NCI-H345 (cell line): ENCODE measurements at regions not wholly inside any gene's neighbourhood (a gene's known extent, or its start where the extent isn't known, plus 50 kb on each side); places are given as distances from the start of the nearest gene placed in this dataset.
"Not testable (repeated sequence)": the region's sequence is repeated elsewhere in the genome, so short reads cannot be mapped to it uniquely, and the experiment has no call there.

Experiments used
- DNase-seq: peaks from one replicate; lab custom pipeline; 2025; lab: John Stamatoyannopoulos, UW

- no peak for DNase-seq
These were observed 405.4 kb downstream of the PTPRC start for GRCh38 chr1:199044191-199044590.

DNA sequence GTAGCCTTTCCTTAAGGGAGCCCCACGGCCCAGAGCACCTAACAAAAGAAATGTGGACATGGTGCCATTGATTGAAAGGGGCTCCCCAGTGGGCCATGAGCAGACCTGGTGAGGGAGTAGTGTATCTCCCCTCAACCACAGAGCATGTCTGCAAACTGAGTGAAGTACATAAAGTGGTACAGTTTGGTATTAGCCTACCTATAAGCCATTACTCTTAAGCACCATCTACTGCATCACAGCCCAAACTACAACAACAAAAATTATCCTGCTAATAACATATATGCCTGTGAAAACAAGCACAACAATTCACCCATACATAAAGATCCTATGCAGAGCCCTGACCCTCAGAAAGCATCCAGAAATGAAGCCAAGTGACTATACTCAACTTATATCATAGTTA lies 407.8 kb downstream of the PTPRC start:
- no peak for DNase-seq

DNA sequence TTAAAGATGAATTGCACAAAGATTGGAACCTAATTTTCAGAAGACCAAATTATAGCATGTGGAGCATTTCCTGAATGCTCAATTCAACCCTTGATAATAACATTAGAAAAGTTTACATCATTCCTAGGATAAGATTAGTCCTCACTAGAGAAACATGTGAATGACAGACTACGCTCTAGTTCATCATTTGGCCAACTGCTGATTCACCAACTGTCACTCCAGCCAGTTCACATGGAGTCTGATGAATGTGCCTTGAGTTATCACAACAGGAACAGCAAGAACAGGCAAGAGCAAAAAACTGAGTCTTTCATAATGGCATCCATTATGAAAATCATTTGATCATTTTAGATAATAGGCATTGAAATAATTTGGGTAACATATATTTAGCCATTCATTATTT lies 415.9 kb downstream of the PTPRC start:
- DNase-seq: no peak

DNA sequence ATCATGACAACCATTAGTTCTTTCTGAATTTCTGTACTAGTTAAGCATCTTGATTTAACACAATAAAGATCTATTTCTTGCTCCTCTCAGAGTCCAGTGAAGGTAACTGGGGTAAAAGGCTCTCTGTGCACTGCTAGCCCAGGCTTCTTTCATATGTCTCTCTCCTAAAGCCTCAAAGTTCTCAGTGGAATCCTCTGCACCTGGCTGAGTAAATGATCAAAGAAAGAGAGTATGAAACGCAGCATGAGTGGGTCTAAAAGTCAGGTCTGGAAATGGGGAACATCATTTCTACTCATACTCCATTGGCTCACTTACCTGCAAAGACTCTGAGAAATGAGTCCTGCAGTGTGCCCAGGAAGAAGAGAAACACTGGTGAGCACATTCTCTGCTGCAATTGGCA lies 418.5 kb downstream of the PTPRC start:
- no peak for DNase-seq

- no peak for DNase-seq
These were observed 419.4 kb downstream of the PTPRC start for GRCh38 chr1:199058281-199058680.

GRCh38 chr1:199064971-199065370 lies 426.1 kb downstream of the PTPRC start:
- DNase-seq: no peak

DNA sequence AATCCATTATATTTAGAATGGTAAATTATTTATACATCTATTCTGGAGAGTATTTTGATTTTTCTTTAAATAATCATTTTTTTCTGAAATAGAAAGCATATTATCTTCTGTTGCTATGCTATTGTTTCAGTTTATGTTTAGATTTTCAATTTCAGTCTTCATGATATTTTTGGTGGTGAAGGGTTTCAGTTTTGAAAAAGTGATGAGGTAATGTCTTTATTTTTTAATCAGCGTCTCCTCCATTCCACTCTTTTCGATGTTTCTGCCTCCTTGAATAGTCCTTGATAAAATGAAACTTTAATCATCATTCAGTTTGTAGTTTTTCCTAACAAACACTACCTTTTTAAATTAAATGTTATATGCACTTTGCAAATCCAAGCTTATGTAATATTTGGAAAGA lies 428.6 kb downstream of the PTPRC start:
- no peak for DNase-seq

DNA sequence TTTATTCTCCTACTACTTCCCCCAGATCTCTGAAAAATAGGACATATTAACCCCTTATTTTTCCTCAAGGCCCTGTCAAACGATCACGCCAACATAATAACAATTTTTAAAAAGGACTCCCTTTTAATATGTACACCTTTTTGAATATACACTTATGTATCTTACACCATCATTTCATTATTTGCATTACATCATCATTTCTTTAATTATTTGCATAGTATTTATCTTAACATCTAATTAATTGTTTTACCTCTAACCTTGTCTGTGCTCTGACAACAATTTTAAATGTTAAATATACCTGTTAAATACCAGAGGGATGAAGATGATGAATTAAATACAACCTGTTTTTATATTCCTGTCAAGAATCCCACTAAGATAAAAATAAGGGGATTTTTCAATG lies 432.2 kb downstream of the PTPRC start:
- DNase-seq: no peak

DNA sequence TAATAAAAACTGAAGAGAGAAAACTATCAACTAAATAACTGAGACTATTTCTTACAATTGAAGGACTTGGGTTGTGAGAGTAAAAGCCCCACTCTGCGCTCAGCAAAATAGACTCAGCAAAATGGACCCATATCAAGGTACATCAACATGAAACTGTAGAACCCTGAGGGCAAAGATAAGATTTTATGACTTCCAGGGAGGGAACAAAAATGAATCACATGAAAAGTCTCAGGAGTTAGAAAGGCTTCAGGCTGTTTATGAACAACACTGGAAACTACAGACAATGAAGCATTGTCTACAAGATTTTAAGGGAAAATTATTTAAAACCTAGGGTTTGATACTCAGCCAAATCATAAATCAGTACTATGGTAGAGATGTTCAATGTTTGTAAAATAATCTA lies 434.3 kb downstream of the PTPRC start:
- DNase-seq: no peak

- no peak for DNase-seq
These were observed 437.0 kb downstream of the PTPRC start for GRCh38 chr1:199075792-199076191.

DNA sequence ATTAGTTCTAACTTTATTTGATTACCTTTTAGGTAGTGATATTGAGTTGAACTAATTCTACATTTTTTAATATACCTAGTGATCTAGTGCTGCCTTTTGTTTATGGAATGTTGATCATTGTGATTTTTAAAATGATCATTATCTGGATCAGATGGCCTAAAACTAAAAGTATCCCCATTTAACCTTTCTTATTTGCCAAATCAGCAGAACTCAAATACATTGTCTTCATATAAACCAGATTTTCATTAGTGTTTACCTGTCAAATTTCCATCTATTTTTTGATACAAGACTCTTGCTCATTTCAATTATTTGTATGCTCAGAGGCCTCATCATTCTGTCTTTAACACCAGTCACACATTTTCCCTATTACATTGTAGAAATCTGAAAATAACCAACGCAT lies 441.2 kb downstream of the PTPRC start:
- DNase-seq: no peak

GRCh38 chr1:199081739-199082138 lies 442.9 kb downstream of the PTPRC start:
- DNase-seq: no peak

DNA sequence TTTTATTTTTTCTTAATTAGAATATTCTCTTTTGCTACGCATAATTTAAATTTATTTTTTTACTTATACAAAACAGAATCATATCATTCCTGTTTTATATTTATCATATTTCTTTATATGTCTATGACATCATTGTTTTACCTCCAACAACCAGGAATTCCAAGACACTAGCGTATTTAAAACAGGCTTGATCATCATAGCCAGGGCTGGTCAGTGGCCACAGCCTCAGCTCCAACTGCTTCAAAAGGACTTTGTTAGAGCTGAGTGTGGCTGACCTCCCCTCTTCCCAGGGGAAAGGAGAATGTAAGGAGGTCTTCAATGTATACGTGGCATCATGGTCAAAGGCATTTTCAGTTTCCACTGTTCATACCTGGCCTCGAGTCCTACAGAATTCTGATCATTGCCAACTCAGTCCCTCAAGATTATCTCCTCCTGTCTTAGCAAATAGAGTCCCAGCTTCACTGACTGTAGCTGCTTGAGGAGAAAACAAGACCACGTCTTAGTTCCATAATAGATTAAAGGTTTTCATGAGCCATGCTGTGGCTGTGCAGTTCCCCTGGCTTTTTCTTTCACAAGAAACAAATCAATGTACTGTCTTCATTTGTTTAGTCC lies 444.0 kb downstream of the PTPRC start:
- DNase-seq: no peak

DNA sequence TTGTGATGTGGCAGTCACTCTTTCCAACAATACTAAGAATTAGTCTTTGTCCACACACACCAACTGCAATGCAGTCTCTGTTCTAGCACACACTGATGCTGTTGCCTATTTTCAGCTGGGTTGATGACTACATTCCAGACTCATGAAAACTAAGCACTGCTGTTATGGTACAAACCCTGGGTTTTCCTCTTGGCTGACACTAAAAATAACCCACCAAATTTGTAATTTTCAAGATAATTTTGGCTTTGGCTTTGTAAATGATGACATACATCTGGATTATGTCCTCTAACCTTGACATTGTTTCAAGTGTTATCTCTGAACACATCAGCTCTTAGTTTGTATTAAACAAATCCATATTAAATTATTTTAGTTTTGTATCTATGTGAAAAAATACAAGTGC lies 444.8 kb downstream of the PTPRC start:
- no peak for DNase-seq

DNA sequence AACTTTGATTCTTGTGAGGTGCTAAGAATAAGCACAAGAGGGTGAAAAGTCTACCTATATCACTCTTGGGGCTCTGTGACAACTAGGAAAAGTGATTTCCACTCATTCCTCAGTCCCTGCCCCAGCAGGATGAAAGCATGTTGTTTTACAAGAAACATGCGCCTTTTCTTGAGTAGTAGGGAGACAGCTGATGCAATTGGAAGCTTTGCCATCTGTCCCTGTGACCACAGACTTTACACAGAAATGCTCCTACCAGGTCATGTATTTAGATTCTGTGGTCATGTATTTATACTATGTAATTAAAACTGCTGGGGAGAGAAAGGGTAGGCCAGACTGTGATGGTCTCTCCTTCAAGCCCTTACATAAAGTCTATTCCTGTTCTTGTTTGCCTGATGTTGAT lies 445.5 kb downstream of the PTPRC start:
- DNase-seq: no peak

- no peak for DNase-seq
These were observed 447.1 kb downstream of the PTPRC start for GRCh38 chr1:199085903-199086302.

- no peak for DNase-seq
These were observed 448.3 kb downstream of the PTPRC start for GRCh38 chr1:199087144-199087543.

GRCh38 chr1:199089393-199090122 lies 450.7 kb downstream of the PTPRC start:
- DNase-seq: no peak

DNA sequence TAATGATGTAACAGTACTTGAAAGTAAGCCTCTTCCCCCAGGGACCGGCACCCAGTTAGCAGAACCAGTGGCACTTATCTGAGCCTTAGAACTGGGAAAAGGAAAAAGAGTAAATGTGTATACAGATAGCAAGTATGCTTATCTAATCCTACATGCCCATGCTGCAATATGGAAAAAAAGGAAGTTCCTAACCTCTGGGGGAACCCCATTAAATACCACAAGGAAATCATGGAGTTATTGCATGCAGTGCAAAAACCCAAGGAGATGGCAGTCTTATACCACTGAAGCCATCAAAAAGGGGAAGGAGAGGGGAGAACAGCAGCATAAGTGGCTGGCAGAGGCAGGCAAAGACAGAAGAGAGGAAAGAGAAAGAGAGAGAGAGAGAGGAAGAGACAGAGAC lies 456.8 kb downstream of the PTPRC start:
- not testable (repeated sequence) for DNase-seq

GRCh38 chr1:199096591-199096990 lies 457.8 kb downstream of the PTPRC start:
- no peak for DNase-seq

DNA sequence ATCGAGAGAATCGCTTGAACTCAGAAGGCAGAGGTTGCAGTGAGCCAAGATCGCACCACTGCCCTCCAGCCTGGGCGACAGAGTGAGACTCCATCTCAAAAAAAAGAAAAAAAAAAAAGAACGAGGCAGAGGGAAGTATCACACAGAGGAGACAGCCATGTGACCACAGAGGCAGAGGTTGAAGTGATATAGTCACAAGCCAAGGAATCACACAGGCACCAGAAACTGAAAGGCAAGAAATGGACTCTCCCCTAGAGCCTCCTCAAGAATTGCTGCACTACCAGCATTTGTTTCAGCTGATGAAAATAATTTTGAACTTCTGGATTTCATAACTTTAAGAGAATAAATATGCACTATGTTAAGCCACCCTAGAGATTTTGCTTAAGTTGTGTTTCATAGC lies 459.6 kb downstream of the PTPRC start:
- DNase-seq: no peak

- no peak for DNase-seq
These were observed 462.3 kb downstream of the PTPRC start for GRCh38 chr1:199101139-199101538.

DNA sequence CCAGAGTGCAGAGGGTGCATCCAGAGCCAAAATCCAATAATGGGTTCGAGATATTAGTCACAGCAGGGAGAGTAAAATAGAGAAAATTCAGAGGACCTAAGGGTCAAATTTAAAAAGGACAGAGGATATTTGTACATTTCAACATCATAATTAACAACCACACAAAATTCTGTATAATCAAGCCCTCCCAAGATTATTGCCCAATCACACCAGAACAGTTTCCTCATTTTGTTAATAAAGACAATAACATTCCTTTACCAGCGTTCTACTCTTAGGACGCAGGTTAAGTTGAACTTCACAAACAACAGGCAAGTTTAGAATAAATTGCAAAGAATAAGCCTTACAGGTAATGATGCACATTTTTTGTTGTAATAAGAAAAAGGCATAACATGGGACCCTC lies 462.8 kb downstream of the PTPRC start:
- no peak for DNase-seq

DNA sequence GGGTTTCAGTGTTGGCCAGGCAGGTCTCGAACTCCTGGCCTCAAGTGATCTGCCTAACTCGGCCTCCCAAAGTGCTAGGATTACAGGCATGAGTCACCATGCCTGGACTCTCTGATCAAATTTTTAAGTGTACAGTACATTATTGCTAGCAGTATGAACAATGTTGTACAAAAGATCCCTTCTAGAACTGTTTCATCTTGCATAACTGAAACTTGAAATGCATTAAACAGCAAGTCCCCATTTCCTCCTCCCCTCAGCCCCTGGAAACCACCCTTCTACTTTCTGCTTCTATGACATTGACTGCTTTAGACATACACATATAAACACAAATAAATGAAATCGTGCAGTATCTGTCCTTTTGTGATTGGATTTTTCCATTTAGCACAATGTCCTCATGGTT lies 463.4 kb downstream of the PTPRC start:
- no peak for DNase-seq
